SJCRH30 (cell line): ENCODE measurements at regions not wholly inside any gene's neighbourhood (a gene's known extent, or its start where the extent isn't known, plus 50 kb on each side); places are given as distances from the start of the nearest gene placed in this dataset.
"Not testable (repeated sequence)": the region's sequence is repeated elsewhere in the genome, so short reads cannot be mapped to it uniquely, and the experiment has no call there.

Source experiments
- DNase-seq, 2 experiments: peaks; one replicate each; pipeline ENCODE4 v3.0.0-alpha.2; 2015 to 2020
- H3K27ac ChIP-seq: fragments of 250-450 bp; sonication (Bioruptor Pico); 2 replicates; pipeline ENCODE4 v1.5.1; 2020; ENCODE audit warnings: mild to moderate bottlenecking, moderate library complexity
- H3K27me3 ChIP-seq: fragments of 250-450 bp; sonication (Bioruptor Pico); 2 replicates; pipeline ENCODE4 v1.5.1; 2020; ENCODE audit warnings: mild to moderate bottlenecking, moderate library complexity
- H3K36me3 ChIP-seq: fragments of 250-450 bp; sonication (Bioruptor Pico); 2 replicates; pipeline ENCODE4 v1.5.1; 2020; ENCODE audit warnings: mild to moderate bottlenecking, moderate library complexity
- H3K4me1 ChIP-seq: fragments of 250-450 bp; sonication (Bioruptor Pico); 2 replicates; pipeline ENCODE4 v1.5.1; 2020; ENCODE audit warnings: mild to moderate bottlenecking, moderate library complexity
- H3K4me3 ChIP-seq: fragments of 250-450 bp; sonication (Bioruptor Pico); 2 replicates; pipeline ENCODE4 v1.5.1; 2020; ENCODE audit warnings: mild to moderate bottlenecking, moderate library complexity
- H3K9me3 ChIP-seq: fragments of 250-450 bp; sonication (Bioruptor Pico); replicated peaks from 2 replicates; pipeline ENCODE4 v1.5.1; 2020; ENCODE audit warnings: mild to moderate bottlenecking, moderate library complexity

DNA sequence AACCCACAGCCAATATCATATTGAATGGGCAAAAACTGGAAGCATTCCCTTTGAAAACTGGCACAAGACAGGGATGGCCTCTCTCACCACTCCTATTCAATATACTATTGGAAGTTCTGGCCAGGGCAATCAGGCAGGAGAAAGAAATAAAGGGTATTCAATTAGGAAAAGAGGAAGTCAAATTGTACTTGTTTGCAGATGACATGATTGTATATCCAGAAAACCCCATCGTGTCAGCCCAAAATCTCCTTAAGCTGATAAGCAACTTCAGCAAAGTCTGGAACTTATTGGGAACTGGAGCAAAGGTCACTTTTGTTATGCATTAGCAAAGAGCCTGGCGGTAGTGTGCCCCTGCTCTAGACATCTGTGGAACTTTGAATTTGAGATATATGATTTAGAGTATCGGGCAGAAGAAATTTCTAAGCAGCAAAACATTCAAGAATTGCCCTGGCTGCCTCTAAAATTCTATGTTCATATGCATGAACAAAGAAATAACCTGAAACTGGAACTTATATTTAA lies 53.4 kb upstream of the PSMA1 start:
- H3K9me3 ChIP-seq = peaks cover 19% of the 10 kb centered on the region
- not testable (repeated sequence) for DNase-seq, H3K4me3 ChIP-seq, H3K27me3 ChIP-seq, H3K36me3 ChIP-seq, H3K27ac ChIP-seq, H3K4me1 ChIP-seq

DNA sequence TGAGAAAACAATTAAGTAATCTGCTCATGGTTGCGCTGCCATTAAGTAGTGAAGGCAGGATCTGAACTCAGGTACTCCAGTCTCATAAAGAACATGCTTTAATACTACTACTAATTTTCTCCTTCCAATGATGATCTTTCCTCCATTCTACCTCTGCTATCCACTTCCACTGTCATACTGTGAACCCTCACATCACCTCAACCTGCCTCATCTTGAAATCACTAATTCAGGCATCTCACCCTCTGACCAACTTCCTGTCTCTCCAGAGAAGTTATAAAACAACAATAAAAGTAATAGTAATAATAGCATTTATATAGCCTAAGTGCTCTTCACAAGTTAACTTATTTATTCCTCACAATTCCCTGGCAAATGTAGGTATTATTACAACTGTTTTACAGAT lies 57.1 kb upstream of the PSMA1 start:
- no peak for DNase-seq
- Histone ChIP-seq H3K36me3 (peaks cover 4% of the 10 kb centered on the region; the same call in 1 of the 2 replicates), H3K9me3 (peaks cover 19% of the 10 kb centered on the region), H3K4me3 (no peak overlapping the region), H3K27me3 (no peaks in the 10 kb centered on the region), H3K27ac (no peak overlapping the region), H3K4me1 (0 out of 2 replicates have a peak, but pooled peaks cover 6% of the 10 kb centered on the region)

GRCh38 chr11:14577835-14578529 lies 57.8 kb upstream of the PSMA1 start:
- 0 out of 2 replicates have a peak, but pooled peaks cover 6% of the 10 kb centered on the region for H3K4me1 ChIP-seq
- H3K36me3 ChIP-seq = peaks cover 4% of the 10 kb centered on the region; the same call in 1 of the 2 replicates
- no peak overlapping the region for H3K27ac ChIP-seq
- H3K27me3 ChIP-seq = no peaks in the 10 kb centered on the region
- peaks cover 19% of the 10 kb centered on the region for H3K9me3 ChIP-seq
- no peak for DNase-seq
- no peak overlapping the region for H3K4me3 ChIP-seq

GRCh38 chr11:14578541-14578956 lies 58.4 kb upstream of the PSMA1 start:
- DNase-seq = peak in 1 of 2 experiments; percentile 23
- no peak overlapping the region for H3K27ac ChIP-seq
- H3K9me3 ChIP-seq = peaks cover 19% of the 10 kb centered on the region
- H3K4me1 ChIP-seq = 0 out of 2 replicates have a peak, but pooled peaks cover 6% of the 10 kb centered on the region
- peaks cover 4% of the 10 kb centered on the region; the same call in 1 of the 2 replicates for H3K36me3 ChIP-seq
- H3K4me3 ChIP-seq = no peak overlapping the region
- no peaks in the 10 kb centered on the region for H3K27me3 ChIP-seq

DNA sequence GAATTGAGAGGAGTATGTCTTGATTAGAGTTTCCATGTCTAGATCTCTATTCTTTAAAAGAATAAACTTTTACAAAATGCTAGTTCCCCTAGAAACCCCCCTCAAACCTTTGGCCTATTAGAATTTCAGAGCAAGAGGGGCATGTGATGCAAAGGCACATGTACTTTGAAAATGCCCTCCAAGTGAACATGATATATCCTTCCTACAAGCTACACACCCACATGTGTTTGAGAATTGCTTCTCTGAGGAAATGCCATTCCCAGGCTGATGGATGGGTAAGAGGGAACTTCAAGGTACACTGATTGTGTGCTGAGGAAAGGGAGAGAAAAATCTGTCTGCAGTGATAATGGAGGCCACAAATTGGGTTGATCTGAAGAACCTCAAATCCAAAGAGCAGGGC lies 59.5 kb upstream of the PSMA1 start:
- Histone ChIP-seq H3K27me3 (no peaks in the 10 kb centered on the region), H3K4me1 (0 out of 2 replicates have a peak, but pooled peaks cover 6% of the 10 kb centered on the region), H3K9me3 (peaks cover 19% of the 10 kb centered on the region), H3K27ac (no peak overlapping the region), H3K4me3 (no peak overlapping the region), H3K36me3 (peaks cover 4% of the 10 kb centered on the region; the same call in 1 of the 2 replicates)
- DNase-seq = no peak

DNA sequence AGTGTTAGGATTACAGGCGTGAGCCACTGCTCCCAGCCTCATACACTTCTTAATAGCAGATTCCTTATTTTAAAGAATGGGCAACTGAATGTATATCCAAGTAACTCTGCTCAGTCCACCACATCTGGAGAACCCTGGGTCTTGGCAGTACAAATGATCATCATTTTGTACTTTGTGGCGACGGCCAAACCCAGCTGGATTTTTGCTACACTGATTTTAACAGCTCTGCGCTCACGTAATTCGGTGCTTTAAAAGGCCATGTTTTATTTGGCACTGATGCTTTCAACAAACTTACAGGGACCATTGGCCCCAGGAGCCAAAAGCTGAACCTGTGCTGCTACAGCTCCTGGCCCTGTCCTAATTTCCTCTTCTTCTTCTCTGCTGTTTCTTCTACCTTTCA lies 60.8 kb upstream of the PDE3B start:
- no peak for DNase-seq
- no peak overlapping the region for H3K27ac ChIP-seq

DNA sequence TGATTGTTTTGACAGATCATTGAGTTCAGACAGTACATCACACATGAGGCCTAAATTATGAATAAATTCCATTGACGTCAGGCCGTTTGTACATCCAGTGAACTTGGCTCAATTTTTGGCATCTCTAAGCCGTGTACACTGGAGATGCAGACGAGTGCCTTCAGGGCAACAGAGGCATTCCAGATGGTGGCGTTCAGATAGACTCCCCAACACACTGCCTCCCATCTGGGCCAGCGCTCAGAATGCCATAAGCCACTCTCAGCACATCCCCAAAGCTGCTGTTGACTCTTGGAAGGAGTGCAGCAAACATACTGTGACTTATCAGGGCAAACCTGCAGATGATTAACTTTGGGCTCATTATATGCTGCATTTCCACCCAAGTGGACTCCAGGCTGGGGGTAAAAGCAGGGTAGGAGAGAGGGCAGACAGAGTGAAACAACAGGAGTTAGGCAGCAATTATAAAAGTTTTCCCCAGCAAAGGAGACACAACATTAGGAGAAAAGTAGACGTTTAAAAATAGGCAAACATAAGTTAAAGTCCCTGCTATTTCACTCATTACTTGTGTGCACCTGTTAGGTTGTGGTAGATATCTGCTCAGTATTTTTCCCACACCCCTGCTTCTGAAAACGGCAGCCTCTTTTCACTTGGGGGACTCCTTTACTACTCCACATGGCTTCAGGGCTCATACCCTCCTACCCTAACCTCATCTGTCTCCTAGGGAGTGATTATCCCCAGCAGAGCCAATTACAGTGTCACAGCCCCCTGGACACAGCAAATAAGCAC lies 60.2 kb upstream of the PDE3B start:
- Histone ChIP-seq H3K36me3 (no peaks in the 10 kb centered on the region), H3K9me3 (no peaks in the 10 kb centered on the region; the same call in 1 of the 2 replicates), H3K27ac (no peak overlapping the region), H3K27me3 (no peaks in the 10 kb centered on the region), H3K4me1 (0 out of 2 replicates have a peak, but pooled peaks cover 4% of the 10 kb centered on the region), H3K4me3 (no peak overlapping the region)
- DNase-seq = no peak

More for the DNA sequence above, 60.8 kb upstream of the PDE3B start:
- Histone ChIP-seq H3K36me3 (no peaks in the 10 kb centered on the region), H3K4me1 (0 out of 2 replicates have a peak, but pooled peaks cover 6% of the 10 kb centered on the region), H3K4me3 (no peak overlapping the region), H3K9me3 (peaks cover 3% of the 10 kb centered on the region; the same call in 1 of the 2 replicates), H3K27me3 (no peaks in the 10 kb centered on the region)

DNA sequence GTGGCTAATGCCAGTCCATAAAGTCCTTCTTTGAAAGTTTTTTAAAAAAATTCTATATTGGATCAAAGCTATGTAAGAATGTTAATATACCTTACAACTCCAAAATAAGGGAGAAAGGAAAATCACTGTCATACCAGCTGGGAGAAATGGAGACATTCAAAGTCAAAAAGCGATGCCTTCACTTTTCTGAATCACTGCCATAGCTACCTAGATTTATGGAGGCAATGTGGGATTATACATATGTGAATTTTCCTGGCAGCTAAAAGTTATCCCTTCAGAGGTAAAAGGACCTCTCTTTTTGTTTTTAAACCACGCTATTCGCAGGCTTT lies 59.6 kb upstream of the PDE3B start:
- Histone ChIP-seq H3K27ac (no peak overlapping the region), H3K4me3 (no peak overlapping the region), H3K36me3 (no peaks in the 10 kb centered on the region), H3K27me3 (no peaks in the 10 kb centered on the region), H3K4me1 (no peaks in the 10 kb centered on the region), H3K9me3 (no peaks in the 10 kb centered on the region; the same call in 1 of the 2 replicates)
- no peak for DNase-seq

DNA sequence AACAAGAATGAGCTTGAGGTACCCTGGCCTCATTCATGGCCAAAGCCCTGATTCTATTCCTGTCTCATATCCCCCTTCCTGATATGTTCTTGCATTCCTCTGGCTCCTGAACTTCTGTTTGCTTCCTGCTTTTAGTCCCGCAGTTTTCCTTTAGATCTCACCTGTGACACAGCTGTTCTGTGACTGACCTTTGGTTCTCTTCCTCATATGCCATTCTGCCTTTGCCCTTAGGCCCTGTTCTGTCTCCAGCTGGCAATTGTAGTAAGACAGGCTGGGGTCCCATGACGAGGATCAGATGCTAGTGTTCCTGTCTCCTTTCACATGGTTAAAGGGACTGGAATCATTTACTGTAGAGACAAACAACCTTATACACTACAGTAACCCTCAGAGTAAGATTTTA lies 59.0 kb upstream of the PDE3B start:
- Histone ChIP-seq H3K9me3 (no peaks in the 10 kb centered on the region; the same call in 1 of the 2 replicates), H3K4me3 (no peak overlapping the region), H3K27me3 (no peaks in the 10 kb centered on the region), H3K4me1 (no peaks in the 10 kb centered on the region), H3K27ac (no peak overlapping the region), H3K36me3 (no peaks in the 10 kb centered on the region)
- DNase-seq = peak in 1 of 2 experiments; percentile 21

DNA sequence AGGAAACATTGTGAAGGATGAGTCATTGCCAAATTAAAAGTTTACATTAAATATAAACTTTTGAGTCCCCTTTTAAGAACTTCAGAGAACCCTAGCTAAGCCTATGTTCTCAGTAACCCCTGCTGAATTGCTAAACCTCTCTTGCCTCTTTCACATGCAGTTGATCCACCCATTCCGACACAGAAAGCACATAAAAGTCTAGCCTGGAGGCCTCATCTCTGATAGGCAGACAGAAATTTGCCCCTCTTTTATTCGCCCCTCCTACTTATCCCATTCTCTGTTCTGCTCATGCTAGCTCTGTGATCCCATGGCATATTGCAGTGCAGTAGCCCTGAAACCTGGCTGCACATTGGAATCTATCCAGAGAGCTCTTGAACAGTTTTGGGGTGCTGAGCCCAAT lies 58.2 kb upstream of the PDE3B start:
- H3K4me1 ChIP-seq = no peaks in the 10 kb centered on the region
- H3K36me3 ChIP-seq = no peaks in the 10 kb centered on the region
- no peak overlapping the region for H3K27ac ChIP-seq
- no peaks in the 10 kb centered on the region; the same call in 1 of the 2 replicates for H3K9me3 ChIP-seq
- no peak for DNase-seq
- no peaks in the 10 kb centered on the region for H3K27me3 ChIP-seq
- no peak overlapping the region for H3K4me3 ChIP-seq

GRCh38 chr11:14587258-14587657 lies 56.3 kb upstream of the PDE3B start:
- Histone ChIP-seq H3K27ac (no peak overlapping the region), H3K27me3 (no peaks in the 10 kb centered on the region), H3K9me3 (no peaks in the 10 kb centered on the region; the same call in 1 of the 2 replicates), H3K4me1 (no peaks in the 10 kb centered on the region), H3K4me3 (no peak overlapping the region), H3K36me3 (no peaks in the 10 kb centered on the region)
- DNase-seq = no peak

GRCh38 chr11:14588681-14589080 lies 54.9 kb upstream of the PDE3B start:
- Histone ChIP-seq H3K27ac (no peak overlapping the region), H3K4me3 (no peak overlapping the region), H3K9me3 (no peaks in the 10 kb centered on the region; the same call in 1 of the 2 replicates), H3K27me3 (no peaks in the 10 kb centered on the region), H3K4me1 (no peaks in the 10 kb centered on the region), H3K36me3 (no peaks in the 10 kb centered on the region)
- DNase-seq = no peak

- Histone ChIP-seq H3K4me3 (no peak overlapping the region), H3K27me3 (no peaks in the 10 kb centered on the region), H3K27ac (no peak overlapping the region), H3K9me3 (no peaks in the 10 kb centered on the region; the same call in 1 of the 2 replicates), H3K4me1 (no peaks in the 10 kb centered on the region), H3K36me3 (no peaks in the 10 kb centered on the region)
- DNase-seq = no peak
Measured at GRCh38 chr11:14589421-14589820, 54.2 kb upstream of the PDE3B start.

DNA sequence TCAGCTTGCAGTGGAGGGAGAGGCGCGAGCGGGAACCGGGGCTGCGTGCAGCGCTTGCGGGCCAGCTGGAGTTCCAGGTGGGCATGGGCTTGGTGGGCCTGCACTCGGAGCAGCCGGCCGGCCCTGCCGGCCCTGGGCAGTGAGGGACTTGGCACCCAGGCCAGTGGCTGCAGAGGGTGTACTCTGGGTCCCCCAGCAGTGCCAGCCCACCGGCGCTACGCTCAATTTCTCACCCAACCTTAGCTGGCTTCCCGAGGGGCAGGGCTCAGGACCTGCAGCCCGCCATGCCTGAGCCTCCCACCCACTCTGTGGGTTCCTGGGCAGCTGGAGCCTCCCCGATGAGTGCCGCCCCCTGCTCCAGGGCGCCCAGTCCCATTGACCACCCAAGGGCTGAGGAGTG lies 52.6 kb upstream of the PDE3B start:
- H3K9me3 ChIP-seq, H3K4me1 ChIP-seq, H3K27ac ChIP-seq, H3K36me3 ChIP-seq, DNase-seq, H3K4me3 ChIP-seq, H3K27me3 ChIP-seq: not testable (repeated sequence)

GRCh38 chr11:14593671-14594070 lies 49.9 kb upstream of the PDE3B start:
- Histone ChIP-seq H3K36me3 (peaks cover 1% of the 10 kb centered on the region), H3K27ac (no peak overlapping the region), H3K4me1 (no peaks in the 10 kb centered on the region), H3K9me3 (peaks cover 8% of the 10 kb centered on the region; the same call in 1 of the 2 replicates), H3K4me3 (no peak overlapping the region), H3K27me3 (no peaks in the 10 kb centered on the region)
- DNase-seq = no peak
